IgD-negative memory B cell (primary cell): ENCODE measurements at regions not wholly inside any gene's neighbourhood (a gene's known extent, or its start where the extent isn't known, plus 50 kb on each side); places are given as distances from the start of the nearest gene placed in this dataset.
"Not testable (repeated sequence)": the region's sequence is repeated elsewhere in the genome, so short reads cannot be mapped to it uniquely, and the experiment has no call there.

ENCODE experiments used
- H3K27ac Mint-ChIP-seq, 3 donors: one replicate each; pipeline ENCODE4 v1.8.0; 2020 to 2022; ENCODE audit warnings: mild to moderate bottlenecking in 3 of 3, mixed read lengths in 3 of 3, moderate library complexity in 1 of 3
- H3K27me3 Mint-ChIP-seq: one replicate; pipeline ENCODE4 v1.8.0; 2021; ENCODE audit warnings: mixed read lengths
- H3K36me3 Mint-ChIP-seq: one replicate; pipeline ENCODE4 v1.8.0; 2020; ENCODE audit warnings: mild to moderate bottlenecking, mixed read lengths
- H3K4me1 Mint-ChIP-seq, 3 donors: one replicate each; pipeline ENCODE4 v1.8.0; 2020 to 2022; ENCODE audit warnings: mixed read lengths in 3 of 3, mild to moderate bottlenecking in 1 of 3
- H3K4me3 Mint-ChIP-seq, 4 donors: one replicate each; pipeline ENCODE4 v1.8.0; 2020 to 2022; ENCODE audit warnings: mild to moderate bottlenecking in 4 of 4, mixed read lengths in 4 of 4, moderate library complexity in 3 of 4
- H3K9me3 Mint-ChIP-seq, 3 donors: one replicate each; pipeline ENCODE4 v1.8.0; 2020 to 2021; ENCODE audit warnings: mixed read lengths in 3 of 3, mild to moderate bottlenecking in 1 of 3

- Mint-ChIP-seq H3K27me3 (no peaks in the 10 kb centered on the region), H3K4me1 (no peaks in the 10 kb centered on the region), H3K9me3 (peaks cover 6 to 13% (median 8%) of the 10 kb centered on the region in 3 donors), H3K27ac (no peak overlapping the region), H3K36me3 (no peaks in the 10 kb centered on the region), H3K4me3 (no peak overlapping the region)
Observed at GRCh38 chr21:27545754-27546349, 579.0 kb upstream of the ADAMTS5 start.

- H3K4me1 Mint-ChIP-seq, H3K36me3 Mint-ChIP-seq, H3K27ac Mint-ChIP-seq, H3K4me3 Mint-ChIP-seq, H3K27me3 Mint-ChIP-seq: not testable (repeated sequence)
- H3K9me3 Mint-ChIP-seq: peaks cover 7 to 10% (median 9%) of the 10 kb centered on the region in 3 donors
Observed at GRCh38 chr21:27542126-27542525, 575.2 kb upstream of the ADAMTS5 start.

DNA sequence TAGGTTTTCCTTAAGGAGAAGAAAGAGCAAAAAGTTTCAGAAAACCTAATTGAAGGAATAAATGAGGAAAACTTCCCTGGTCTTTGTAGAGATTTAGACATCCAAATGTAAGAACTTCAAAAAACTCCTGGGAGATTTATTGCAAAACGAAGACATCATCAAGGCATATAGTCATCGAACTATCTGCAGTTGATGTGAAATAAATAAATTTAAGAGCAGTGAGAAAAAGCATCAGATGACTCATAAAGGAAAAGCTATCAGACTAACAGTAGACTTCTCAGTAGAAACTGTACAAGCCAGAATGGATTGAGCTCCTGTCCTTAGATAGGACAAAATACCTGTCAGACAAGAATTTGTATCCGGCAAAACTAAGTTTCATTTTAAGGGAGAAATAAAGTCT is 569.4 kb upstream of the ADAMTS5 start:
- H3K9me3 Mint-ChIP-seq: peaks cover 0 to 4% (median 3%) of the 10 kb centered on the region in 3 donors
- no peaks in the 10 kb centered on the region for H3K36me3 Mint-ChIP-seq
- no peak overlapping the region for H3K27ac Mint-ChIP-seq
- no peaks in the 10 kb centered on the region for H3K27me3 Mint-ChIP-seq
- H3K4me1 Mint-ChIP-seq: peaks cover 0 to 1% (median 0%) of the 10 kb centered on the region in 3 donors
- no peak overlapping the region for H3K4me3 Mint-ChIP-seq

DNA sequence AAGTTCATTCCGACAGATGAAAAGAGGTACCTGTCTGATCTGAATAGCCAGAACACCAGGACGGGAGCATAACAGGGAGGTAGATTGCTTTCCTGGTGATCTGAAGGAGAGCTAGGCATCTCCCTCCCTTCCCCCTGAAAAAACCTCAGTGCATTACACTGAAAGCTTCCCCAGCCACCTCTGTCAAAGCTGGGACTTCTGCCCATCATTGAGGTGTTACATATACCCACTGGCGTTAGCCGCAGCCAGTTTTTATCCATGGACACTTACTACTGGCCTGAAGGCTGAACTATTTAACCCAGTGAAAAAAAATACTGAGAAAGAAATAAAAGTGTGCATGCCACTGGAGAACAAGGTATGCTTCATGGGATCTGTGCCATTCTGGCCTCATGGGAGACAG is 568.3 kb upstream of the ADAMTS5 start:
- H3K36me3 Mint-ChIP-seq: no peaks in the 10 kb centered on the region

DNA sequence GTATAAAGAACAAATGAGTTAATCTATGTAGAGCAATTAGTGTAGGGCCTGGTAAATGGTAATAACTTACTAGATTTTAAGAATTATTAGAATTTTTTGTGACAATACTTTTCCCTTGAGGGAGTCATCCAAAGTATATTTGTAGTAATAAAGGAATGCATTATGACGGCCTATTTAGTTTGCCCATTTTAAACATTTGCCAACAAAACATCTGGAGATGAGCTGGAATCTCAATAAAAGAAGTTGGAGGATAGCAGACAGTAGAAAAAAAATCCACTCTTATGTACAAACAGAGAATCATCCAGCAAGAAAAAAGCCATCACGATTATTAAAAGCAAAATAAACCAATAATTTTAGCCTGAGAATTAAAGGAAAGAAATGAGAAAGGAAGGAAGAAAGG is 567.3 kb upstream of the ADAMTS5 start:
- Mint-ChIP-seq H3K36me3 (no peaks in the 10 kb centered on the region), H3K4me1 (peaks cover 0 to 1% (median 0%) of the 10 kb centered on the region in 3 donors), H3K27ac (no peak overlapping the region), H3K27me3 (no peaks in the 10 kb centered on the region), H3K4me3 (peak overlapping the region in 1 of 4 donors; percentile 59), H3K9me3 (peaks cover under 1 to 5% (median 3%) of the 10 kb centered on the region in 3 donors)

More for the DNA sequence above, 568.3 kb upstream of the ADAMTS5 start:
- H3K27ac Mint-ChIP-seq: no peak overlapping the region
- no peak overlapping the region for H3K4me3 Mint-ChIP-seq
- H3K9me3 Mint-ChIP-seq: peaks cover 0 to 5% (median 2%) of the 10 kb centered on the region in 3 donors
- peaks cover 0 to 1% (median 0%) of the 10 kb centered on the region in 3 donors for H3K4me1 Mint-ChIP-seq
- H3K27me3 Mint-ChIP-seq: no peaks in the 10 kb centered on the region

DNA sequence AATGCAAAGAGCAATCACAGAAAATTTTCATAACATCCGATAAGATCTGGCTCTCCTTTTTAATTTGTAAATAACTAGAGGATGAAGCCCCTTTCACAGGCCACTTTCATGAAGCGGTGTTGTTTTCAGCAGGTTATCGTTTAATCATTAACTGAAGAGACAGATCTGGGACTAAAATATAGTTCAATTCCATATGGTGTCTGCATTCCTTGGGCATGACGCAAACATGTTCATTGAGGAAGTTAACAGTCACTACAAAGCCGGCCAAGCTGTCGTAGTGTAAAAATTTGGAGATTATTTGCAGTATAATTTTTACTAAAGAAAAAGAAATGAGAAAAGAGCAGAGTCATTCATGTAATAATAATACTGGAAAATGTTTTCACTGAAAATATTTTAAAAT is 565.2 kb upstream of the ADAMTS5 start:
- no peaks in the 10 kb centered on the region for H3K4me1 Mint-ChIP-seq
- H3K4me3 Mint-ChIP-seq: no peak overlapping the region
- H3K36me3 Mint-ChIP-seq: no peaks in the 10 kb centered on the region
- peaks cover 2 to 4% (median 3%) of the 10 kb centered on the region in 3 donors for H3K9me3 Mint-ChIP-seq
- H3K27me3 Mint-ChIP-seq: no peaks in the 10 kb centered on the region
- H3K27ac Mint-ChIP-seq: peak overlapping the region in 1 of 3 donors; percentile 27

GRCh38 chr21:27528697-27529096 is 561.8 kb upstream of the ADAMTS5 start:
- Mint-ChIP-seq H3K4me1 (no peaks in the 10 kb centered on the region), H3K4me3 (no peak overlapping the region), H3K27ac (no peak overlapping the region), H3K9me3 (peaks cover 4 to 15% (median 4%) of the 10 kb centered on the region in 3 donors), H3K27me3 (no peaks in the 10 kb centered on the region), H3K36me3 (no peaks in the 10 kb centered on the region)

DNA sequence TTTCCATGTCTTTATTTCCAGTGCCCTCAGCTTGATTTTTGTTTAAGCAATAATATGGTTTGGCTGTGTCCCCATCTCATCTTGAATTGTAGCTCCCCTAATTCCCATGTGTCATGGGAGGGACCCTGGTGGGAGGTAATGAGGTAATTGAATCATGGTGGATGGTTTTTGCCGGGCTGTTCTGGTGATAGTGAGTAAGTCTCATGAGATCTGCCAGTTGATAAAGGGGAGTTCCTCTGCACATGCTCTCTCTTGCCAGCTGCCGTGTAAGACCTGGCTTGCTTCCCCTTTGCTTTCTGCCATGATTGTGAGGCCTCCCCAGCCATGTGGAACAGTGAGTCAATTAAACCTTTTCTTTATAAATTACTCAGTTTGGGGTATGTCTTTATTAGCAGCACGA is 559.6 kb upstream of the ADAMTS5 start:
- Mint-ChIP-seq H3K36me3 (no peaks in the 10 kb centered on the region), H3K9me3 (peaks cover 4 to 15% (median 7%) of the 10 kb centered on the region in 3 donors), H3K4me1 (no peaks in the 10 kb centered on the region), H3K27me3 (no peaks in the 10 kb centered on the region), H3K4me3 (no peak overlapping the region), H3K27ac (no peak overlapping the region)

DNA sequence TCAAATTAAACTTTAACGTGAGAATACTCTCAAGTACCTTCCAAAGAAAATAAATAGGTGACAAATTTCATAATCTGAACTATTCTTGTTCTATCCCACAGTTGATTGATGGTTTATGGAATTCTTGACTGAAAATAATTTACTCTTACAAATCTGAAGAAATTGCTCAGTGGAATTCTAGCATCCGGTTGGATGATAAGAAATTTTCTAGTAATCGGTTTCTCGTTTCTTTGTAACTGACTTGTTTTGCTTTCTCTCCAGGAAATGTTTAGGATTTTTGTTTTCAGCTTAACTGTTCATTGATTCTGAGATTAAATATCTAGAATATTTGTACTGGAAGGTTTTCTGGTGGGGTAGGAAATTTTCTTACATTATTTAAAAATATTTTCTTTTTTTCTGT is 558.9 kb upstream of the ADAMTS5 start:
- H3K36me3 Mint-ChIP-seq: no peaks in the 10 kb centered on the region

GRCh38 chr21:27519361-27519760 is 552.5 kb upstream of the ADAMTS5 start:
- no peaks in the 10 kb centered on the region for H3K27me3 Mint-ChIP-seq

More for the DNA sequence above, 558.9 kb upstream of the ADAMTS5 start:
- H3K27me3 Mint-ChIP-seq: no peaks in the 10 kb centered on the region
- H3K27ac Mint-ChIP-seq: no peak overlapping the region
- peaks cover 4 to 15% (median 8%) of the 10 kb centered on the region in 3 donors for H3K9me3 Mint-ChIP-seq
- no peaks in the 10 kb centered on the region for H3K4me1 Mint-ChIP-seq
- no peak overlapping the region for H3K4me3 Mint-ChIP-seq

DNA sequence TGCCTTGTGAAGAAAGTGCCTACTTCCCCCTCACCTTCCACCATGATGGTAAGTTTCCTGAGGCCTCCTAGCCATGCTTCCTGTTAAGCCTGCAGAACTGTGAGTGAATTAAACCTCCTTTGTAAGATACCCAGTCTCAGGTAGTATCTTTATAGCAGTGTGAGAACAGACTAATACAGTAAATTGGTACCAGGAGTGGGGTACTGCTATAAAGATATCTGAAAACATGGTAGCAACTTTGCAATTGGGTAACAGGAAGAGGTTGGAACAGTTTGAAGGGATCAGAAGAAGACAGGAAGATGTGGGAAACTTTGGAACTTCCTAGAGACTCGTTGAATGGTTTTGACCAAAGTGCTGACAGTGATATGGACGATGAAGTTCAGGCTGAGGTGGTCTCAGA is 550.3 kb upstream of the ADAMTS5 start:
- H3K27me3 Mint-ChIP-seq, H3K36me3 Mint-ChIP-seq, H3K4me3 Mint-ChIP-seq, H3K27ac Mint-ChIP-seq, H3K4me1 Mint-ChIP-seq: not testable (repeated sequence)
- H3K9me3 Mint-ChIP-seq: peaks cover 9 to 10% (median 10%) of the 10 kb centered on the region in 3 donors

More at GRCh38 chr21:27519361-27519760, 552.5 kb upstream of the ADAMTS5 start:
- Mint-ChIP-seq H3K27ac (no peak overlapping the region), H3K4me3 (no peak overlapping the region), H3K9me3 (peaks cover 6 to 12% (median 11%) of the 10 kb centered on the region in 3 donors), H3K36me3 (no peaks in the 10 kb centered on the region), H3K4me1 (no peaks in the 10 kb centered on the region)

DNA sequence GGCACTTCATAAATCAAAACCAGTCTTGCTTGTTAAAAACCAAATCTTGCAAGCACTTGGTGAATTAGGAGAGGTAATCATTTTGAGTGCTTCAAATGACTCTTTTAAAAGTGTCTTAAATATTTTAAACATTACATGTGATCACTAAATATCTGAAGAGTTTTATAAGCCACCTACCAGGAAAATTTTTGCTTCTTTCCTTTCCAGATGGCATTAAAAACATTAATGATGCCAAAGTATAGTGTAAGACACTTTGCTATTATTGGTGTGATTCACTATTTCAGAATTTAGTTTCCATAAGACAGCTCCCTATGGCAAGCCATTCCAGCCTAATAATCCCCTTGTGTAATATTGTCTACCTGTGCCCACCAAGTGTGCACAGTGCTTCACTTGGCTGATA is 548.8 kb upstream of the ADAMTS5 start:
- H3K27me3 Mint-ChIP-seq: no peaks in the 10 kb centered on the region
- no peaks in the 10 kb centered on the region for H3K36me3 Mint-ChIP-seq

GRCh38 chr21:27513825-27514224 is 546.9 kb upstream of the ADAMTS5 start:
- Mint-ChIP-seq H3K4me1 (no peaks in the 10 kb centered on the region), H3K36me3 (no peaks in the 10 kb centered on the region), H3K27me3 (no peaks in the 10 kb centered on the region)

More for the DNA sequence above, 548.8 kb upstream of the ADAMTS5 start:
- Mint-ChIP-seq H3K9me3 (peaks cover 8 to 10% (median 9%) of the 10 kb centered on the region in 3 donors), H3K4me1 (no peaks in the 10 kb centered on the region), H3K4me3 (no peak overlapping the region), H3K27ac (no peak overlapping the region)

DNA sequence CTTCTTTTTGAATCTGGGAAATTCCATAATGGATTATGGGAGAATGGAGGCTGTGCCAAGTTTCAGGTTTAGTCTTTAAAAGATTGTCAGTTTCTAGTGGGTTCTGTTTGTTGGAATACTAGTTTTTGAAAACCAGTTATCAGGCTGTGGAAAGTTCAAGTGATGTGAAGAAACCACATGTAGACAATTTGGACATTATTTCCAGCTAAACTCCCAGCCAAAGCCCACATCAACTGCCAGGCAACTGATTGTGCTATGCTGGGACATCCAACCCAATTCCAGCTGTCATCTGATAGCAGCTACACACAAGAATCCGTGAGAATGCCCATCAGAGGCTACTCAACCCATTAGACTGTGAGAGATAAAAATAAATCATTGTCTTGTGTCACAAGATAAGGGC is 546.1 kb upstream of the ADAMTS5 start:
- no peaks in the 10 kb centered on the region for H3K36me3 Mint-ChIP-seq
- H3K27me3 Mint-ChIP-seq: no peaks in the 10 kb centered on the region
- H3K4me3 Mint-ChIP-seq: no peak overlapping the region
- peaks cover 5 to 9% (median 6%) of the 10 kb centered on the region in 3 donors for H3K9me3 Mint-ChIP-seq
- H3K27ac Mint-ChIP-seq: no peak overlapping the region
- H3K4me1 Mint-ChIP-seq: no peaks in the 10 kb centered on the region

More at GRCh38 chr21:27513825-27514224, 546.9 kb upstream of the ADAMTS5 start:
- peaks cover 5 to 9% (median 8%) of the 10 kb centered on the region in 3 donors for H3K9me3 Mint-ChIP-seq
- H3K27ac Mint-ChIP-seq: no peak overlapping the region
- no peak overlapping the region for H3K4me3 Mint-ChIP-seq

GRCh38 chr21:27511233-27511632 is 544.3 kb upstream of the ADAMTS5 start:
- H3K36me3 Mint-ChIP-seq: no peaks in the 10 kb centered on the region
- no peak overlapping the region for H3K27ac Mint-ChIP-seq
- H3K27me3 Mint-ChIP-seq: no peaks in the 10 kb centered on the region
- H3K4me1 Mint-ChIP-seq: no peaks in the 10 kb centered on the region
- peaks cover 0 to 3% (median 0%) of the 10 kb centered on the region in 3 donors for H3K9me3 Mint-ChIP-seq
- no peak overlapping the region for H3K4me3 Mint-ChIP-seq

DNA sequence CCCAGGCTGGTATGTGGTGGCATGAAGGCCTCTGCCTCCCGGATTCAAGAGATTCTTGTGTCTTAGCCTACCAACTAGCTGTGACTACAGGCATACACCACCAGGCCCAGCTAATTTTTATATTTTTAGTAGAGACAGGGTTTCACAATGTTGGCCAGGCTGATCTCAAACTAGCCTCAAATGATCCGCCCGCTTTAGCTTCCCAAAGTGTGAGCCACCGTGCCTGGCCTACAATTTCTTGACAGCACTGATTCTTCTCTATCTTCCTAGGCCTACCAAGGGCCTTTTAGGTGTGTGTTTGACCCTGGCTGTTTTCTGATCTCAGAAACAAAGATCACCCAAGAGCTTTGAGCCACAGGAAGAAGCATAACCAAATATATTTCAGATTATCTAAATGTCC is 540.8 kb upstream of the ADAMTS5 start:
- Mint-ChIP-seq H3K36me3 (no peaks in the 10 kb centered on the region), H3K4me3 (no peak overlapping the region), H3K4me1 (no peaks in the 10 kb centered on the region), H3K27me3 (no peaks in the 10 kb centered on the region), H3K27ac (no peak overlapping the region), H3K9me3 (peaks cover 0 to 5% (median 3%) of the 10 kb centered on the region in 3 donors)
